ENCODE measurements at regions not wholly inside any gene's neighbourhood (a gene's known extent, or its start where the extent isn't known, plus 50 kb on each side); places are given as distances from the start of the nearest gene placed in this dataset.

DNA sequence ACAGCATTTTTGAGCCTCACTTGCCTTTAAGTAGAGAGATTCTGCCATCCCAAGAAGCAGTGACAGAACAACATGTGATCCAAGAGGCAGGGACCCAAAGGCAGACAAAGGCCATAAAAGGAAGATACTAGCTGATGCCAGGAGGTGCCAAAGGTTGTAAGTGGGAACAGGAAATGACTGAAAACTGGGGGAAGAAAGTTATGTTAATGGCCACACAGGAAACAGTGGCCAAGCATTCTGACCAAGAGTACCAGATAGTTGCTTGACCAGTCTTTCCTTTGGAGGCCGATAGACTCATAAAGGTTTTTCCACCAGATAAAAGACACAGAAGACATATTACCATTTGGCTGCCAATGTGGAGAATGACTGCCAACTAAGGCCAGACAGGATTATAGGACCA is 274.5 kb upstream of the PEX5L start:
- no peak overlapping the region for H3K4me3 ChIP-seq (ENCODE audit: low read depth, low read length)
- no peak for DNase-seq (ENCODE audit: low read depth)
- TF ChIP-seq, protein P1, sequence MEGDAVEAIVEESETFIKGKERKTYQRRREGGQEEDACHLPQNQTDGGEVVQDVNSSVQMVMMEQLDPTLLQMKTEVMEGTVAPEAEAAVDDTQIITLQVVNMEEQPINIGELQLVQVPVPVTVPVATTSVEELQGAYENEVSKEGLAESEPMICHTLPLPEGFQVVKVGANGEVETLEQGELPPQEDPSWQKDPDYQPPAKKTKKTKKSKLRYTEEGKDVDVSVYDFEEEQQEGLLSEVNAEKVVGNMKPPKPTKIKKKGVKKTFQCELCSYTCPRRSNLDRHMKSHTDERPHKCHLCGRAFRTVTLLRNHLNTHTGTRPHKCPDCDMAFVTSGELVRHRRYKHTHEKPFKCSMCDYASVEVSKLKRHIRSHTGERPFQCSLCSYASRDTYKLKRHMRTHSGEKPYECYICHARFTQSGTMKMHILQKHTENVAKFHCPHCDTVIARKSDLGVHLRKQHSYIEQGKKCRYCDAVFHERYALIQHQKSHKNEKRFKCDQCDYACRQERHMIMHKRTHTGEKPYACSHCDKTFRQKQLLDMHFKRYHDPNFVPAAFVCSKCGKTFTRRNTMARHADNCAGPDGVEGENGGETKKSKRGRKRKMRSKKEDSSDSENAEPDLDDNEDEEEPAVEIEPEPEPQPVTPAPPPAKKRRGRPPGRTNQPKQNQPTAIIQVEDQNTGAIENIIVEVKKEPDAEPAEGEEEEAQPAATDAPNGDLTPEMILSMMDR (conservative IDR thresholded peaks at IDR 0.05; ENCODE audit: low read depth, low read length) = no peak

DNA sequence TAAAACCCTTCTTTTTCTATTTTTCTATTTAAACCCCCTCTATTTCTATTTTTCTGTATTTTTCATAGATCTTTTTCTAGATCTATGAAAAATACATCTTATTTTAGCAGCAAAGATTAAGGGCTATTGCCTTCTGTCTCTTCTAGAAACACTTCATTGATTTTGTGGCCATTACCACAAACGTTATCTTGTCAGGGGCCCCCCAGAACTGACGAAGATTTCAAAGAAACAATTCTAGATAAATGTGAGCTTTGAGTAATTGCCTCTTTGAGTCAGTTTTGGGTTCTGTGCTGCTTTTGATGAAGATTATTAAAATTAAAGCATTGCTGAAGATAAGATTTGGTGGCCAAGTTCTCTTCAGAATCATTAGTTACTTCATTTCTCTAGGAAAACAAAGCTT is 279.6 kb upstream of the PEX5L start:
- DNase-seq (ENCODE audit: low read depth) = no peak
- no peak overlapping the region for H3K4me3 ChIP-seq (ENCODE audit: low read depth, low read length)
- TF ChIP-seq, protein P1 (conservative IDR thresholded peaks at IDR 0.05; ENCODE audit: low read depth, low read length) = no peak

DNA sequence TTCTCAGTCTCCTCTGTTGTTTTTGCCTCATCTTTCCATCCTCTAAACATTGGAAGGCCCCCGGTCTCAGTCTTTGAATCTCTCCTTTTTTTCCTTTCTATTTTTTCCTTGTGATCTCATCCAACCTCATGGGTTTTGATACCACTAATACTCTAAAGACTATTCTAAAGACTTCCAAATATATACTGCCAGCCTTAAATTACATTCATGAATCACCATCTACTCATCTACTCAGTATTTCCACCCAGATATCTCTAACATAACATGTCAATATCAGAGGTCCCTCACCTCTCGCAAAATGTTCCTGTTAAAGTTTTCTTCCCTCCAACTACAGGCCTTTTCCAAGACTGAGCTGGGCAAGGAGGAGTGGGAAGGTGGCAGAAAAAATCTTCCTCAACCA is 282.5 kb upstream of the TTC14 start:
- TF ChIP-seq, protein P1 (conservative IDR thresholded peaks at IDR 0.05; ENCODE audit: low read depth, low read length) = no peak
- DNase-seq (ENCODE audit: low read depth) = no peak
- no peak overlapping the region for H3K4me3 ChIP-seq (ENCODE audit: low read depth, low read length)

DNA sequence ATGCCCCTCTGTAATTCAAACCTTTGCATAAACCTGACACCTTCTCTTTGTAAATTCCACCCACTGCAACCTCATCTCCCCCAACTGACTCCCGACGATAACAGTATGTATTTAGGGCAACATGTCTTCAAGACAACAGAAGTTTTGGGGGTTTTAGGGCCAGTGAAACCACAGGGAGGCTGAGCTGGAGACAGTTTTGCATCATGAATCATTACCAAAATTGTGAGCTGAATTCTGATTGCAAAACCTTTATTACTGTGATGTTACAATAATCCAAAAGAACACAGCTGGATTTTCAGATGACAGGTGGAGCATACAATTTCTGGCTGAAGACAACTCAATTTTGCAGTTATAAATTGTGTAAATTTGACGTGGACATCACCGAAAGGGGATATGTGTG is 281.3 kb upstream of the TTC14 start:
- no peak overlapping the region for H3K4me3 ChIP-seq (ENCODE audit: low read depth, low read length)
- TF ChIP-seq, protein P1 (conservative IDR thresholded peaks at IDR 0.05; ENCODE audit: low read depth, low read length) = no peak
- DNase-seq (ENCODE audit: low read depth) = no peak

DNA sequence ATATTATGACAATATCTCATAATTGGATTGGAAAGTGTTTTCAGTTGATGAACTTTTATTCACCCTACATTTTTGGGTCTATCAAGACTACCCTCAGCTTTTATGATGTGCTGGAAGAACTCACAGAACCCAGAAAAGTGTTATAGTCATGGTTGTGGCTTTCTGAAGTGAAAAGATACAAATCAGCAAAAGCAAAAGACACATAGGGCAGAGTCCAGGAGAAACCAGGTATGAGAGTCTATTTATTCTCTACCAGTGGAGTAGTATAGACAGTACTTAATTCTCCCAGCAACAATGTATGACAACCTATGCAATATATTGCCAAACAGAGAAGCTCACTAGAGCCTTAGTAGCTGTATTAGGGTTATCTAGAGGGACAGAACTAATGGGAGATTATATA is 280.4 kb upstream of the TTC14 start:
- no peak overlapping the region for H3K4me3 ChIP-seq (ENCODE audit: low read depth, low read length)
- no peak for DNase-seq (ENCODE audit: low read depth)
- TF ChIP-seq, protein P1 (conservative IDR thresholded peaks at IDR 0.05; ENCODE audit: low read depth, low read length) = no peak

DNA sequence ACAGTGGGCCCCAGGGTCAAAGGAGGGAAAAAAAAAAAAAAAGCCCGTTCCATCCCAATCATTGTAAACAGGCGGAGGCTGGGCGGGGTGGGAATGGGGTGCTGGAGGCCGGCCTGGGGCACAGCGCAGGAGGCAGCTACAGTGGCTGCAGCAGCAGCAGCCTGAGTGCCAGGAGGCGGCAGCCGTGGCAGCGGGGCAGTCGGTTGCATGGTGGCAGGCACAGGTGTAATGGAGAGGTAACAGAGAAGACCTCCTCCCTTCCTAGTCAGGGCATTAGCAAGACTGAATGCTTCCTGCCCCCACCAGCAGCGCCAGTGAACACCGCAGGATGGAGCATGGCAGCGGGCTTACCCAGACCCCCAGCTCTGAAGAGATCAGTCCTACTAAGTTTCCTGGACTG is 279.1 kb upstream of the TTC14 start:
- DNase-seq (ENCODE audit: low read depth) = no peak
- no peak overlapping the region for H3K4me3 ChIP-seq (ENCODE audit: low read depth, low read length)
- TF ChIP-seq, protein P1 (conservative IDR thresholded peaks at IDR 0.05; ENCODE audit: low read depth, low read length) = no peak

DNA sequence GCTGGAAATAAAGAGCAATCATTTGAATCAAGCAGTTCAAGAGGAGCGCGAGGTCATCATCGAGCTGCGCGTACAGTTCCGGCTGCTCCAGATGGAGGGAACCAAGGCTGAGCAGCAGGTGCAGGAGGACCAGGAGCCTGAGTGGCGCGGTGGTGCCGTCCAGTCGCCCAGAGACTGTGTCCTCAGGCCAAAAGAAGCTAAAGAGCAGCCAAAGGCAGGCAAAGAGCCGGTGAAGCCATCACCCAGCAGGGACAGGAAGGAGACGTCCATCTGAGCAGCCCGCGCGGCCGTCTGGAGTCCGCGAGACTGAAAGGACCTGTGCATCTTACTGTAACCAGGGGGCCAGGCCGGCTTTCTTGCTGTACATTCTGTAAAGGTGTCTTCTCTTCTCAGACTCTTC is 277.2 kb upstream of the TTC14 start:
- DNase-seq (ENCODE audit: low read depth) = no peak
- no peak overlapping the region for H3K4me3 ChIP-seq (ENCODE audit: low read depth, low read length)

More for the DNA sequence above, 277.2 kb upstream of the TTC14 start:
- TF ChIP-seq, protein P1 (conservative IDR thresholded peaks at IDR 0.05; ENCODE audit: low read depth, low read length) = no peak
